ENCODE measurements at regions not wholly inside any gene's neighbourhood (a gene's known extent, or its start where the extent isn't known, plus 50 kb on each side); places are given as distances from the start of the nearest gene placed in this dataset.
"Not testable (repeated sequence)": the region's sequence is repeated elsewhere in the genome, so short reads cannot be mapped to it uniquely, and the experiment has no call there.

- DNase-seq: no peak
Measured at GRCh38 chr17:5870231-5870953, 199.8 kb upstream of the WSCD1 start.

DNA sequence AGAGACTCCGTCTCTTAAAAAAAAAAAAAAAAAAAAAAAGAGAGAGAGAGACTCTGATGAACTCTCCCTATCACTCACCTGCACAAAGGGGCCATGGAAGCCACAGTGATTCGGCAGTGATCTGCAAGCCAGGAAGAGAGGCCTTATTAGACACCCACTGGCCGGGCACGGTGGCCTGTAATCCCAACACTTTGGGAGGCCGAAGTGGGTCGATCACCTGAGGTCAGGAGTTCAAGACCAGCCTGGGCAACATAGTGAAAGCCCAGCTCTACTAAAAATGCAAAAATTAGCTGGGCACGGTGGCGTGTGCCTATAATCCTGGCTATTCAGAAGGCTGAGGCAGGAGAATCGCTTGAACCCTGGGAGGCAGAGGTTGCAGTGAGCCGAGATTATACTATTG is 198.5 kb upstream of the WSCD1 start:
- DNase-seq: no peak

DNA sequence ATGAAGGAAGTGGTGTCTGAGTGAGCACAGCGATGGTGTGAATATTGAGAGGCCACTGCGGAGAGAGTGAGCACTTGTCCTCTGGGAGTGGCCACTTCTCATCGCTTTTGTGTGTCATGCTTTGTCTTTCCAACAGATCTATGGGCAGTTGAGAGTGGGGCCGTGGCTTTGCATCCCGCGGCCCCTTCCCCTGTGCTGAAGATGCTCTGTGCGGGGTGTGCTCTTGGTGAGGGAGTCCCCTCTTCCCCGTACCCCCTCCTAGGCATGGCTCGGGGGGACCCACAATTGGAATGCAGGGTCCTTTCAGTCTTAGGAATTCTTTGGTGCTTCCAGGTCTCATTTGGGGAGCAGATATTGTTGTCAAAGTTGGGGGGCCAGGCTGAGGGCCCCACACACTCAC is 197.3 kb upstream of the WSCD1 start:
- no peak for DNase-seq

DNA sequence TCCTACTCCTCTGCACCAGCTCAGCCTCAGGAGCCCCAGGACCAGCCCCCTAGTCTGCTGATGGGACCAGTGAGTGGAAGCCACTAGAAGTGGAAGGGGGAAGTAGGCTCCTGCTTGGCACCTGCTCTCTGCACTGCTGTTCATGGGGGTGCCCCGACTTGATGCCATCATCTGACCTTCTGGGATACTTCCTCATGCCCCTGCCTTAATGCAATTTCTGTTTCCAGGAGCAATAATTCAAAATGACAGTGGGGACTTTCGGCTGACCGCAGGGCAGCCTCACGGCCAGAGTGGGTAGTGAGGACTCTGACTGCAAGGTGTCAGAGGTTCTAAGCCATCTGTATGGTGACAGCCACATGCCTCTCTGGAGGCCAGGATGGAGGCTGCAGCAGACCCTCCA is 196.4 kb upstream of the WSCD1 start:
- no peak for DNase-seq

- DNase-seq: no peak
Measured at GRCh38 chr17:5874486-5874885, 195.7 kb upstream of the WSCD1 start.

- DNase-seq: no peak
Measured at GRCh38 chr17:5877366-5877765, 192.8 kb upstream of the WSCD1 start.

GRCh38 chr17:5877948-5878347 is 192.2 kb upstream of the WSCD1 start:
- DNase-seq: no peak

GRCh38 chr17:5881849-5882248 is 188.3 kb upstream of the WSCD1 start:
- no peak for DNase-seq

GRCh38 chr17:5883775-5884665 is 186.2 kb upstream of the WSCD1 start:
- no peak for DNase-seq

DNA sequence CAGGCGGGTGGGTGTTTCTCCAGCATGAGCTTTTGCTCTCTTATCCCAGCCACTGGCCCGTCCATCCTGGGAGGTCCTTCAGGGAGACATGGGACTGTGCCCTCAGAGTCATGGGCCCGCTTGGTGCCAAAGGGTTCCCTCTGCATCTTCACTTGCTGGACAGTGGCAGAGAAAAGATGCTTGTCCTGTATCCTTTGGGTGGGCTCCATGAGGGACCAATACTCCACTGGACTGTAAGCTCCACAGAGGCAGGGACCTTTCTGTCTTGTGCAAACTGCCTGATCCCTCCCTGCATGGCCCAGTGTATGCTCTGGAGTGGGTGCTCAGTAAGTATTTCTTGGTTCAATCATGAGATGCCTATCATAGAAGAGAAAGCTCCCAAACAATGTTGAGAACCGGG is 184.8 kb upstream of the WSCD1 start:
- no peak for DNase-seq

GRCh38 chr17:5888811-5889210 is 181.4 kb upstream of the WSCD1 start:
- DNase-seq: no peak

GRCh38 chr17:5892921-5893675 is 177.1 kb upstream of the WSCD1 start:
- DNase-seq: no peak

DNA sequence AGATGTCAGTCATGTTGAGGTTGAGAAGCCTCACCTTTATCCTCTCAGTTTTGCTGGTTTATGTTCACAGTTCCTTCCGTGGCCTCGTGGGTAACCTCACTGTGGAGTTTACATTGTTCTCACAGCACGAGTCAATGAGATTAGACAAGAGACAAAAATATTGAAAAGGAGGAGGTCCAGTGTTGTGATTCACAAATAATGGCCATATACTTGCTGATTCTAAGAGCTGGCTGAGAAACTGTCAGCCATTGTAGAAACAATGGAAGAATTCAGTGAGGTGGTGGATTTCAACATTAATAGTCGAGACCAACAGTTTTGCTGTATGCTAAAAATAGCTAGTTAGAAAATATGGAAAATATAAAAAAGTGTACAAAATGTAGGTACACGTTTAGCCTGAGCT is 176.4 kb upstream of the WSCD1 start:
- no peak for DNase-seq

GRCh38 chr17:5895276-5895675 is 174.9 kb upstream of the WSCD1 start:
- DNase-seq: no peak

- no peak for DNase-seq
Measured at GRCh38 chr17:5896215-5896614, 174.0 kb upstream of the WSCD1 start.

DNA sequence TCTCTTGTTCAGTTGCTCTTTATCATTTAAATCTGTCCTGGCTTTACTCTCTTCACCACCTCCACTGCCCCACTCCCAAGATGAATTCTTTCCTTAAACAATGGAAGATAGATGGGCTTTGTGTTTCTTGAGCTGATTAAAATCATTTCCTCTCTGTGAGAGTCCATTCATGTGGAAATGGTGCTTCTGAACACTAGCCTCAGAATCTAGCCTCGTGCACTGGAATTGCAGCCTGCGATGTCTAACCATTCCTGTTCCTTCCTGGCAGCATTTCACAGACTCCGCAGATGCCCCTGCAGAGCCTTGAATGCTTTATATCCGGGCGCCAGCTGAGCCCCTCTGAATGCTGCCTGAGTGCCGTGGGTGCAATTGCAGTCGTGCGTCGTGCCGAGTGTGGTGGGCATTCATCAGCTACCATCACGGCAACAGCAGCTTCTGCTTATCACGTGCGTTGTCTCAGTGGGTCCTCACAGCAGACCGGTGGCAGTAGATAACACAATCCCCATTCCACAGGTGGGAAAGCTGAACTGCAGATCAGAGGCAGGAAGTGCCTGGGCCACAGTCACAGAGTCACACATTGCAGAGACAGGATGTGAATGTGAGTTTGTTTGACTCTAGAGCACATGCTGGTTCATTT is 172.8 kb upstream of the WSCD1 start:
- no peak for DNase-seq

- not testable (repeated sequence) for DNase-seq
Measured at GRCh38 chr17:5897981-5898380, 172.2 kb upstream of the WSCD1 start.

DNA sequence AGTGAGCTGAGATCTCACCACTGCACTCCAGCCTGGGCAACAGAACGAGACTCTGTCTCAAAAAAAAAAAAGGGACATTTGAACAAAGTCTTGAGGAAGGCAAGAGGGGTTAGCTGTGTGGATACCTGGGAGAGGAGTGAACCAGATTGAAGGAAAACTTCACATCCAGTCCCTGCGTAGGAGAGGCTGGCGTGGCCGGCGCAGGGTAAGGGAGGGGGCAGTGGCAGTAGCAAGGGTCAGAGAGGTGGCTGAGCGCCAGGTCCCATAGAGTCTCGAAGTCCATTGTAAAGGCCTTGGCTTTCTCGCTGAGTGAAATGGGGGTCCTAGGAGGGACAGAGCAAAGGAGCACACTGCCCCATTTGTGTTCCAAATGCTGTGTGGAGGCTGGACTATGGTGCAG is 171.8 kb upstream of the WSCD1 start:
- DNase-seq: no peak

- no peak for DNase-seq
Measured at GRCh38 chr17:5899496-5900195, 170.5 kb upstream of the WSCD1 start.

- DNase-seq: no peak
Measured at GRCh38 chr17:5901731-5902130, 168.4 kb upstream of the WSCD1 start.

DNA sequence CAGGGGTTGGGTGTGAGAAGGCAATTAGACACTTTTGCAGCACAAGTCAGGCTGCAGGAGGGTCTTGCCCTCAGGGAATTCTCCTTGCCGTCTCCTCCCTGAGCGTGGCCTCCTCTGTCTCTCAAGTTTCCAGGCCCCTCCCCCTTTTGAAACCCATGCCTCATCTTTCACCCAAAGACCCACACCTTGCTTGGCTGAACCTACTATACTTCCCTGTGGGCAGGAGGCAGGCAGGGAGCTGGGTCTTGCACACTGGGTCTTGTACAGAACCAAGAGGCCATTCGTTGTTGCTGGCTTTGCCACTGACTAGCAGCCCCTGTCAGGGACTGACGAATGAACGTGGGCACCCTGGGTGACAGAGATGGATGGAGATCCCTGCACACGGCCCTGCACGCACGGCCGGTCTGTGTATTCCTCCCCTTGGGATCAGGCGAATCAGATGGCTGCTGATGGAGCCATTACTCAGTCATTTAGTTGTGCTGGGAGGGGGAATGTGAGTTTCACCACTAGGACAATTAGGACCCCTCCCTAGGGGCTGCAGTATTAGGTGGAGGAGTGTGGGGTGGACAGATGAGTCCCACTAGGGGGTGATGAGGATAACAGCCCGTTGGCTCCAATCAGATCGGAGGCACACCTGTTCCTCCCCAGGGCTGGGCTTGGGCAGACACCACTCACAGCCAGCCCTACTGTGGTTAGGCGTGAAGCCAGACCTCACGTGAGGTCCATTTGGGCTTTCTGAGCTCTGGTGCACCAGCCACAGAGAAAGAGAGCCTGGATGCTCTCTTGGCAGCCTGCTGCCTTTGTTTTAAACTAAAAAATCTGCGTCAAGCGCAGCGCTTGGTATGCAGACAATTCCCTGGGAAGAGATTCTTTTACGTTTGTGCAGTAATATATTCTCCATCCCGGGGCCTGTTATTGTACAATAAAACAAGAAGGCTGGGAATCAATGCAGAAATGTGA is 167.7 kb upstream of the WSCD1 start:
- no peak for DNase-seq
